Esophagus mucosa (tissue), 1 donor: ENCODE measurements at regions not wholly inside any gene's neighbourhood (a gene's known extent, or its start where the extent isn't known, plus 50 kb on each side); places are given as distances from the start of the nearest gene placed in this dataset.

ENCODE experiments used
- ATAC-seq: fragments of 200-7000 bp; cut with Tn5 transposase; one replicate; pipeline ENCODE4 v1.9.1; 2020
- donor health status: DM: yes; HTN: yes; CAD: no.

DNA sequence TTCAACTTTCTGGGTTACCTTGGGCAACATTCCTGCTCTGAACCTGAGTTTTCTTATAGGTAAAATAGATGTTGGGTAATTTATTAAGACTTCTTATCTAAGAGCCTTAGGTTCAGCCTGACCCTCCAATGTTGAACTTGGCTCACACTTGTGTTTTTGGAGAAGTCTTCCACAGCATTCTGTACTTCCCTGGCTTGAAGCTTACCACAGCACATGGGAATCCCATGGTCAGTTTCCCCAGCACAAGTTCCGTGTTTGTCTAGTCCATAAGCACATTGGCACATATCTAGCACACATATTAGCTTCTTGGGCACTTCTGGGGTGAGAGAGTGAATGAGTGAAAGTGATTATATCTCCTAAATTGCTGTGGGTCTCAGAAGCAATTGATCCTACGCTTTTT, 782.5 kb upstream of the HS6ST1 start:
- ATAC-seq: no peak

DNA sequence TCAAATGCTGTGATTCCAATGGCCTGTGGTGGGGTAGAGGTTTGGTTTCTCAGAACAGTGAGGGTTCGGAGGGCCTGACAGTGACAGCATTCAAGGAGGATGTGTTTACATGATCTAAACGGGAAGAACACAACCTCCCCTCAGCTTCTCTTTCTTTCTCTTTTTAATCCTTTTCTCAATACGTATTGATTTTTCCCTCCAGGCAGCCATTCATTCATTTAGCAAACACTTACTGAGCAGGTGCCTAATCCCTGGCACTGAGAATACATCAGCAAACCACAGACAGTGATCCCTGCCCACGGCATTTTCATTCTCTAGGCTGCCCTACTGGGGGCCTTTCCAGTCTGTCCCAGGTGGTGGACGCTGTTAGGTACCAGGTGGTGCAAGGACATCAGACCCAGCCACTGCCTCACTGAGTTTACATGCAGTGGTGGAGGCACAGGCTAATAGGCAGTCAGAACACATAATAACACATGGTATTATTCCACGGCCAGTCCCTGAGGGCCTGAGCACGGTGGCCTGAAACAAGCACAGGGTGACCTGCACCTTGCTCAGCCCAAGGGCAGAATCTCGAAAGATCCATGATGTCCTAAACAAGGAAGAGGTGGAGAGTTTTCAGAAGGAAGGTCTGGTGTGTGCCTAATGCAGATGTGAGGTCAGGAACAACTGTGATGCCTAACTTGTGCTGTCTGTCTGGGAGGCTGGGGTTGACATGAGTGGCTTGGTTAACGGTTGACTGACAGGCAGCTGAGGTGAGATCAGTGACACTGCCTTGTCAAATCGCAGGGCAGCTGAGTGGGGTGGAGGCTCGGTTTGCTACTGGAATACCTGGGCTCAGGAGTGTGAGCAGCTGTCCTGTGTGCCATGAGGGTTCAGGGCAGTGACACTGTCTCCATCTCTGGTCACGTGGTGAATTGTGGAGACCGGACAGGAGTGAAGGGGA, 785.5 kb upstream of the HS6ST1 start:
- peak; percentile 11 for ATAC-seq

DNA sequence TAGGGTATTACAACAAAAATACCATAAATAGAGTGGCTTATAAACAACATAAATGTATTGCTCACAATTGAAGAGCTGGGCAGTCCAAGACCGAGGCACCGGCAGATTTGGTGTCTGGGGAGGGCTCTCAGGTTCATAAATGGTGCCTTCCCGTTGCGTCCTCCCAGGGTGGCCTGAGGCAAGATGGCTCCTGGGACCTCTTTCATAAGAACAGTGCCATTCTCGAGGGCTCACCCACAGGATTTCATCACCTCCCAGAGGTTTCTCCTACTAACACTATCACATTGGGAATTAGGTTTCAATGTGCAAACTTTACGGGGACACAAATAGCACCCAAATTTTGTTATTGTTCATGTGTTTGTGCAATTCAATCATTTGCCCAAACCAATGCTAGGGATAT, 793.5 kb upstream of the HS6ST1 start:
- ATAC-seq: no peak

DNA sequence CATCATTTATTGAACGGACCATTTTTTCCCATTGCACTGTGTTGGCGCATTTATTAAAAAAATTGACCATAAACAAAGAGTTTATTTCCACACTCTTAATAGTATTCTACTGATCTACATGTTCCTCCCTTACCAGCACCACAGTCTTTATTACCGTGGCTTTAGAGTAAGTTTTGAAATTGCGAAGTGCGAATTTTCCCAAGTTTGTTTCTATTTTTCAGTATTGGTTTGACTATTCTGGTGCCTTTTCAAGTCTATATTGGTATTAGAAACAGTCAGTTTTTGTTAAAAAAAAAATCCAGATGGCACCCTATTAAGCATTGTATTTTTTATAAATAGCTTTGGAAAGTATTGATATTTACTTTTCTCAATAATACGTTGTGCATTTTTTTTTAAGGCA, 795.1 kb upstream of the HS6ST1 start:
- no peak for ATAC-seq

DNA sequence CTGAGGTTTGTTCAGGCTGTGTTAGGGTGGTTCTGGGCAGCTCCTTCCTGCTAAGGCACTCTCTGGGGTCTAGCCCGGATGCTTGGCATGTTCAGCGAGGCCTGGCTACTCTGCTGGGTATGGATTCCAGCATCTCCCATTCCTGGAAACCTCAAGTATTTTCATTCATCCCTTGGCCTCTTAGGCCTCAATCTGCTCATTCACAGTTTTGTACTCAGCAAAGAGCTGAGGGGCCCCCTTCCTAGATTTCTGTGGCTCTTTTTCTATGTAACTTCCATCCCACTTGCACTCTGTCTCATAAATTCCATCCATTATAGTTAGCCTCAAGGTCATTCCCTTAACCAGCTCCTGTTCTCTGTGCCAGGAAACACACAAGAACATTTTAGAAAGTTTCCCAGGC, 798.8 kb upstream of the HS6ST1 start:
- no peak for ATAC-seq

DNA sequence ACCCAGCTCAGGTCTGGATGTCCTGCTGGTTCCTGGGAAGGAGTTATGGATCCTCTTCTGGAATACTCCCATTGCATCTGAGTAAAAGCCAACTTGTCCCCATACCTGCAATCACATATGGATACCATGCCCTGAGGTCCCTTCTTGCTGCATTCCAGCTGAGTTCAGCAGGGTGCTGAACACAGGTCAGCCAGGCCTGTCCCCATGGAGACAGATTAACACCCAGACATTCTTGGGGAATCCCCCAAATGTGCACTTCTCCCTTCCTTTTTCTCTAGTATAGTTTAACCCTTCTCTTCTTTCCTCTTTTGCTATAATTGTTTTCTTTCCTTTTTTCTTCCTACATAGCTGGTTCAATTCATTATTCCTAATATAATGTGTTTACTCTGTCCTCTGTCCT, 799.6 kb upstream of the HS6ST1 start:
- ATAC-seq: no peak

DNA sequence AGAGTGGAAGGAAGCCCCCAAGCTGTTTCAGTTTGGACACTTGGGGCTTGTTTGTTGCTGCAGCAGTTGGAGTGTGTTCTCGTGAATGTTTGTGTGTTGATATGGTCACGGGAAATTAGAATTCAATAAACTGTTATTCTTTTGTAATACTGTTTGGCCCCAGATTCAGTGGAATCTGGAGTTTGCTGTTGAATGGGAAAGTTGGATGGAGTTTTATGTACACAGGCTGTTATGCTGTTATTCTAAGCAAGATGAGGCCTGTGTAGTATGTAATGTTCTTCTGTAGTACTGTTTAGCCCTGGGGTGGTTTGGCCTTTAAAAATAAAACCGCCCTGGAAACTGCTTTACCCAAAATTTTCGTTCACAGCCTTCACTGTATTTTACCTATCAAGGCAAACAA, 810.4 kb upstream of the HS6ST1 start:
- peak; percentile 52 for ATAC-seq

DNA sequence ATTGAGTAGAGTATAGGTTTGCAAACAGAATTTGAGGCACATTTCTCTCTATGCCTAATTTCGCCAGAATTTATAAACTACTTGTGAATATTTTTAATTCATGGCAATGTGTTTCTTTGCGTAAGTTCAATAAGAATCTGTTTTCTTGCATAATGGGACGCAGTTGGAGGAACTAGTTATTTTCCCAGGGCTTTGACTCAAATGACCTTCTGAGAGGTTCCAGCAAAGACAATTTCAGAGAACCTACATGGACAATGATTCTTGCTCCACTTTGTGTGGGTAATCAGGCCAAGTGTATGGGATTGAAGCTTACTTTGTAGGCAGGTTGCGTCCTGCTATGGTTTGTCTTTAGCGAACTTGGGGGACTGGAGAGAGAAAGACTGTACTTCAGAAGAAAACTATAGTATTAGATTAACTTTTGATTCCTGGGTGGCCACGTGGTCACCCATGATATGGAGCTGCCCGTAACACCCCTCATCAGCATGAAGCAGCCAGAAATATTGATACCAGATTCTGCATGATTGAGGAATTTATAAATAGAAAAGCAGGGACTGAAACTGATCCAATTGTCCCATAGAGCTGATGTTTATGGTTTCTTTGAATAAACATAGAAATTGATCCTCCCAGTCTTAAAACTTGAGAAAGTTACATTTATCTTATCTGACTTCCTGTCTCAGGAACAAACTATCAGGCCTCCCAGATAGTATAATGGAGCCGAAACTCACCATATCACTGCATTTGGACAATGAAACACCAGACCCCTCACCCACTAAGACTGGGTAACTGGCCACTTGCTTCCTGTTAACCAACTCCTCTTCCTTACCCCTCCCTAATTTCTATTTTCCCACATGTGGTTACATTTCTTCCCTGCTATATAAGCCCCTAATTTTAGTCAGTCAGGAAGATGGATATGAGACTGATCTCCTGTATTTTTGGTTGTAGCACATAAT, 815.3 kb upstream of the HS6ST1 start:
- no peak for ATAC-seq

DNA sequence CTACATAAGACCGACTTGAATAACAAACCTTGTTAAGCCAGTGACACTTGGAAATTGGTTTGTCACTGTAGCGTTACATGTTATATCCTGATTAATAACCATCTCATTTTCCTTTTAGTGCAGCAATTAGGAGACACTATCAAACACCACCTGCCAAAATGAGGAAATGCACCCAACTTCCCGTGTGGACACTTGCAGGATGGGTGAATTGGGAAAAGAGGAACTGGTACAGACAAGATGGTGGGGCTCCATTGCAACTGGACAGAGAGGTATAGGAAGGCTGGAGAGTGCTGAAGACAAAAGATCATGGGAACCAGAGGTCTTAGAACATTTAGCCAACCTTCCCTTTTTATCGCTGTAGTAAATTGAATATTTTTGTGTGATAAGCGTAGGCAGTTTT, 816.3 kb upstream of the HS6ST1 start:
- ATAC-seq: no peak

DNA sequence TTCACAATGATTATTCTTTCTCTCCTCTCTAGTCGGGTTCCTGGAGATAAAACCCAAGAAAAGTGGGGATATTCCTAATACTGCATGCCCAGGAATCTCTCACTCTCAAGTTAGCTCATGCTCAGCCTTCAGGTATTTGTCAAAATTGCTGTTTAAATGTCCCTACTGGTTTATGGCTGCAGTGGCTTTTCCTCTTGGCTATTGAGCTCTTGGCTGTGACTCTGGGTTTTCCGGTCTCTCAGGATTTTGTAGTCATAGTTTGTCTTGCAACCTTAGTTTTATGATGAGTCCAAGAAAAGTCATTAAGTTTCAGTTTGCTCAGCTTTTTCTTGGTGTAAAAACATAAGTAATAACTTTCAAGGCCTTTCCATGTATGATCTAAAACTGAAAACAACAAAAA, 820.7 kb upstream of the HS6ST1 start:
- ATAC-seq: peak; percentile 74

DNA sequence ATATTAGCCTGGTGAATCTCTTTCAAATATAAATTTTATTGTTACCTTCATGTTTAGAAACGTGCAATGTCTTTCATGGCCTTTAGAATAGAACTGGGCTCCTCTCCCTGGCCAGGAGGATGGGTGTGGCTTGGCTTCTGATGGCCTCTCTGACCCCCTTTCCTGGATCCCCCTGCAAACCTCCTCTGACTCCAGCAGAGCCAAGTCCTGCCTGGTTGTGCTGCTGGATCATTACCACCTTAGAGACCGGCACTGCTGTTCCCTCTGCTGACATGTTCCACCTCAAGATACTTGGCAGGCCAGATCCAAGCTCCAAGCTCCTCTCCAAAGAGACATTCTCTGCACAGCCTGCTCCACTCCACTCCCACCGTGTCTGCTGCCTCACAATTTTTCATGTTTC, 823.8 kb upstream of the HS6ST1 start:
- ATAC-seq: no peak

DNA sequence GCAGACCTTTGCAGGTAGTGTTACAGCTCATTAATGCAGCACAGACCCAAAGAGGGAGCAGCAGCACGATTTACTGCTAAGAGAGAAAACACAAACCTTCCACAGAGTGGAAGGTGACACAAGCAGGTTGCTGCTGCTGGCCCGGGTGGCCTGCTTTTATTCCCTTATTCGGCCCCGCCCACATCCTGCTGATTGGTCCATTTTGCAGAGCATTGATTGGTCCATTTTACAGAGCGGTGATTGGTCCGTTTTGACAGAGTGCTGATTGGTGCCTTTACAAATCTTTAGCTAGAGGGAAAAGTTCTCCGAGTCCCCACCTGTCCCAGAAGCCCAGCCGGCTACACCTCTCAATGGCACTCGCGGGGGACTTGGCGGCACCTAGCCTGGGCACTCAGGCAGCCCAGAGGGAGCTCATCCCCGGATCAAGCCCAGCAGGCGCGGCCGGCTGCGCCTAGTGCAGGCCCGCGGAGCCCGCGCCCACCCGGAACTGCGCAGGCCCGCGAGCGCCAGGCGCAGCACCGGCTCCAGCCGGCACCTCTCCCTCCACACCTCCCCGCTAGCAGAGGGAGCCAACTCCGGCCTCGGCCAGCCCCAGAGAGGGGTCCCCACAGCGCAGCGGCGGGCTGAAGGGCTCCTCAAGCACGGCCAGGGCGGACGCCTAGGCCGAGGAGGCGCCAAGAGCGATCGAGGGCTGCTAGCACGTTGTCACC, 825.6 kb upstream of the HS6ST1 start:
- ATAC-seq: no peak

DNA sequence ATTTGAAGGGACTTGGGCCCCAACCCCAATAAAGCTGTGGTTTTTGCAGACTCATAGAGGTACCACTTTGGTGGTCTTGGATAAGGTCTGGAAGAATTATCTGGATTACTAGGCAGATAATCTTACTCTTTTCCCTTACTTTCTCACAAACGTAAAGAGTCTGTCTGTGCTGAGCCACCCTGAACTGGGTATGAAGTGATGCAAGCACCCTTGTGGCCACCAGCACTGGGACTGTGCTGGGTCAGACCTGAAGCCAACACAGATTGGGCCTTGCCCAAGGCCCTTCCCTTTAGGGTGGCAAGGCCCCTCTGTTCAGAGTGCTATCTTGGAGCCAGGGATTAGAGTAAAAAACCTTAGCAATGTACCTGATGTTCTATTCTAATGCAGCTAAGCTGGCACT, 827.0 kb upstream of the RAB6C start:
- no peak for ATAC-seq

DNA sequence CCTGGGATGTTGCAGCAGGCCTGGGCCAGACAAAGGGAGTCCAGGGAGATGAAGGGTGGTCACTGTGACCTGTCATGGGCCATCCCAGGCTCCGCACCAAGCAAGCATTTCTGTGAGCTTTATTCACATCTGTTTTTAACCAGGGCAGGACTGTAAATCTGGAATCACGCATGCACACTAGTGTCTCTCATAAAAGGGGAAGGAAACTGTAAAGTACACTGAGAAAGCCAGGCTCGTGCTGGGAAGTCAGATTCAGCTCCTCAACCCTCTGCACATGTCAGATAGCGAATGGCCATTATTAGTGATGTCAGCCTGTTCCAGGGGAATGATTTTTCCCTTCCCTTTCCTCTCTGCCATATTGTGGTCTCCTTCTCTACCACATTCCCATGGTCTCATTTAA, 818.6 kb upstream of the RAB6C start:
- no peak for ATAC-seq

DNA sequence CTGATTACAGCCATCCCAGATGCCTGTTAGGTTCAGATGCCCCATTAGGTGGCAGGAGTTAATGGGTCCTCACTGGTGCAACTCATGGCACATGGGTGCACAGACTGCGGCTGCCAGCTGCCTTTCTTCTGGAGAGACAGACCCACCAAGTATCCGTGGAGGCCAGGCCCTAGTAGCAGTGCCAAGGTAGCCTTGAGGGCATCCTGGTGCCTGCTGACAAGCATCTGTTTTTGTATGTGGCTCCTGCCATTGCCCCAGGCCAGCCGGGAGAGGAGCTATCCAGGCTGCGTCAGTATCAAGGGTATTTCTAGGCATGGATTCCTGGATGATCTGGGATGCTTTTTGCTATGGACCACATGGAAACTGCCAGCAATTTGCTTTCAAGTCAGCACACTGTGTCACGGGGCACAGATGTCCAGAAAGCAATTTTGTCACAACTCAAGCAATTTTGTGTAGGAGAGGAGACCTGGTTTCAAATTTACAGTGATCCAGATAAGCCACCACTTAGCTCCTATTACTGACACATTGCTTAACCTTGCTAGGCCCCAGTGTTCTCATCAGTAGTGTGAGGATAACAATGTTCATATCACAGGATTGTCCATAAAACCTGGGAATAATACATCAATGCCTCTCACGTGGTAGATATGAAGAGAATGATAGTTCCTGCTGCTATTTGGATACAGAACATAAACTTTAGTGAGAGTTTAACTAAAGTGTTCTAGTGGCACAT, 815.1 kb upstream of the RAB6C start:
- no peak for ATAC-seq

DNA sequence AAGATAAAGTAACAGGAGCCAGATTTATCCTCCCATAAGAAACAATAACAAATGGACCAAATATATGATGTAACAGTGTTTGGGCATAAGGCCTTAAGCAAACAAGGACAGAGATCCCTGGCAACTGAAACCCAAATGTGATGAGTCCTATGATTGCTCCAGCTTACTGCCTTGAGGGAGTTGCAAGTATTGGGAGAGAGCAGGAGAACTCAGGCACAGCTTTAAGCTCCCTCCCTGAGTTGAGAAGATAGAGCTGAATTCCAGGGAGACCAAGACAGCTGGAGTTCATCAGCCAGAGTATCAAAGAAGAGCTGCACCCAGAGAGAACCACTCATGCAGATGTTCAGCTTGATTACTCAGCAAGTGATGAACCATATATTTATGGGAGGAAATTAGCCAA, 814.5 kb upstream of the RAB6C start:
- no peak for ATAC-seq

DNA sequence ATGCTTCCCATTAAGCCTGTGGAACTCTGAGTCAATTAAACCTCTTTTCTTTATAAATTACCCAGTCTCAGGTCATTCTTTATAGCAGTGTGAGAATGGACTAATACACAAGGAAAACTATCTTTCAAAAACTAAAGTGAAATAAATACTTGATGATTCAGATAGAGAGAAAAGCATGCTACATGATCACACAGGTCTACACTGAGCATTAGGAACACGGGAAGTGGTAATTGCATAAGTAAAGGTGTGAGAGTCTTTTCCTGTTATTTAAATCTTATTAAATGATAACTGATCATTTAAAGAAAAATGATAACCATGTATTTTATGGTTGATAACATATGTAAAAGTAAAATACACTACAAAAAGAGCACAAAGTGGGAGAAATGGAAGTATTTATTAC, 812.0 kb upstream of the RAB6C start:
- ATAC-seq: peak; percentile 32

DNA sequence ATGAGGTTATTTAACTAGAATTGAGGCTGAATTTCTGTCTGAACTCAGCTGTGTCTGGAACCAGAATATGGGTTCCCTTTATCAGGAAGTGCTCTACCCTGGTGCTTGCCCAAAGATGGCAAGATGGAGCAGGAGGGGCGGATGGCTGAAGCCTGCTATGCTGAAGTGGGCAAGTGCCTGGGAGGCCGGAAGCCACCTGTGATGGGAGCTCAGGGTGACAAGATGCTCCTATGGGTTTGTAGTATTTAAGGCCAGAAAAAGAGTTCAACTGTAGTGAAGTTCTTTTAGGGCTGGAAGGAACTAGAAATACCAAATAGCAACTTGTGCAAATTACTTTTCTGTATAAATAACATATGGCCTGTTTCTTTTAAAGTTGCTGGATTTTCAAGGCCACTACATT, 808.9 kb upstream of the RAB6C start:
- ATAC-seq: no peak

DNA sequence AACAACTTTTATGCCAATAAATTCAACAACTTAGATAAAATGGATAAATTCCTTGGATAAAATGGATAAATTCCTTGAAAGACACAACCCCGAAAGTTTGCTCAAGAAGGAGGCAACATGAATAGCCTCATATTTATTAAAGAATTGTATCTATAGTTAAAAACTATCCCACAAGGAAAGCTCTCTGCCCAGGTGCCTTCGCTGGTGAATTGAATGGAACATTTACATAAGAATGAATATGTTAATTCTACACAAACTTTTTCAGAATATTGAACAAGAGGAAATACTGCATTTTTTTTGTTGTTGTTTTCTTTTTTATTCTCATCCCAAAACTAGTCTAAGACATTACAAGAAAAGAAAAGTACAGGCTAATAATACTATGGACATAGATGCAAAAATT, 805.3 kb upstream of the RAB6C start:
- ATAC-seq: no peak

DNA sequence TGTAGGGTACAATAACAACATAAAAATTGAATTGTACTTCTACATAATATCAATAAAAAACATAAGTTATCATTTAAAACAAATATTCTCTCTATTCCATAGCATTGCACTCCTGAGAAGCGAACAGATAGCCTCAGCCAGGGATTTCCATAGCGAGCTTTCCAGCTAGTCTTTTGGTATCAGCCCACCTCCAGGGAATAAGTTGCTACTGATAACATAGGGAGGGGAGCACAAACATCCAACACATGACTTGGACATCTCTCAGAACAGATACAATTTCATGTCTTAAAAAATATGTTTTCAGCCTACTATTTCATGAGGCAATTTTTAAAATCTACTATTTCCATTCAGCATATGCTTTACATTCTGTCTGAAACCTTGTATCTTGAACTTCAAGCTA, 804.4 kb upstream of the RAB6C start:
- no peak for ATAC-seq

DNA sequence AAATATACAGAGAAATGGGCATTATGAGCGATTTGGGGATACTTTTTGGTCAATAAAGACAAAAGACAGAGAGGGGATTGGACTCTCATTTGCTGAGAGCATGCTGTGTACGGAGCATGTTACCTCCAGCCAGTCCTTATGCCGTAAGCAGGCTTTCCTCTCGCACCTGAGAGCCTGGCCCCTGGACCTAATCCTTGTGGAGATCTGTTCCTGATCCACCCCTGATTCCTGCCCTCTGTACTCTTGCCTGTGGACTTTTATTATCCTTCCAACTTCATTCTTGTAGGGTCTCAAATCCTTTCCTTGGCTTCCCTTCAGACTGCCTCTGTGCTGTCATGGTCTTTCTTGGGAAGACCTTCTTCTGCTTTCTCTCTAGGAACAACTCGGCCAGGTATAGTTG, 803.1 kb upstream of the RAB6C start:
- ATAC-seq: no peak

DNA sequence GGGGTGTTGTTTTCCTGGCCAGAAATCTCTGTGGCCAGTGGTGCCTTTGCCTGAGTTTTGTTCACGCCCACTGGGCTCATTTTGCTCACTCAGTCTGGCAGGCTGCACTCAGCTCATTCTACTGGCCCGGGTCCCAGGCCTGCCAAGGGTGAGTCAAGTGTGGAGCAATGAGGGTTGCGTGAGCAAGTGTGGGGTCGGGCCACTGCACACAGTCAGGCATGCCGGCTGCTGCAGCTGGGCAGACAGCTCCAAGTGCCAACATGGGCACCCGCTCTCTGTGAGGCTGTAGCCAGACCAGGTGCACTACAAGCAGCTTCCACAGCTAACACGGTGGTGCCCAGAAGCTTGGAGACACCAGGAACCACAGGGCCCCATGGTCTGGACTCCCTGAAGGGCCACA, 801.1 kb upstream of the RAB6C start:
- peak; percentile 98 for ATAC-seq
